ENCODE measurements at regions not wholly inside any gene's neighbourhood (a gene's known extent, or its start where the extent isn't known, plus 50 kb on each side); places are given as distances from the start of the nearest gene placed in this dataset.

DNA sequence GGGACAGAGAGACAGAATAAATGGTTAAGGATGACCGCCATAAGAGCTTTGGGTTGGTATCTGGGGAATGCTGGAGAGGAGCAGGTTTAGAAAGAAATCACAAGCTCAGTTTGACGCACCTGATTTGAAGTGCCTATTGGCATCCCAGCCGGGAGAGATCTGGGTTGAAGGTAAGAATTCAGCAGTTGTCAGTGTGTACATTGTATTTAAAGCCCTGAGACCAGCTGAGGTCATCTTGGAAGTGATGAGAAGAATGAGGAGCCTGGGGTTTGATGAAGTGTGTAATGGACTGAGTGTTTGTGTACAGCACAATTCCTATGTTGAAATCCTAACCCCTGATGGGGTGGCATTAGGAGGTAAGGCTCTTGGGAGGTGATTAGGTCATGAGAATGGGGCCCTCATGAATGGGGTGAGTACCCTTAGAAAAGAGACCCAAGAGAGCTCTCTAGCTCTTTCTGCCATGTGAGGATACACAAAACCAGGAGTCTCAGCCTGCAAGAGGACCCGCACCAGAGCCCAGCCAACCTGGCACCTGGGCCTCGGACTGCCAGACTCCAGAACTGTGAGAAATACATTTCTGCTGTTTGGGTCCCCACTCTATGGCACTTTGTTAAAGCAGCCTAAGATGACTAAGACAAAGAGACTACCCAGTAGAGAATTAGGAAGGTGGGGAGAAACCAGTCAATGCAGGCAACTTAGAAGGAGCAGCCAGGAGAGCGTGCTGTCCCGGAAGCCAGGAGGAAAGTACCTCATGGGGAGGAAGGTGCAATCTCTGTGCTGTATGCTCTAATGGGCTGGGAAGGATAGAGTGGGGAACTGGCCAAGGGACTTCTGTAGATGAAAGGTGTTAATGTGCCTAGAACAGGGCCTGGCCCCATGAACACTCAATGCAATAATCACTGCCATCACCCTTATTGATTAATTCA lies 133.7 kb upstream of the SLC24A3 start:
- Histone ChIP-seq H3K4me3 (no peak overlapping the region), H3K27ac (no peak overlapping the region), H3K27me3 (ENCODE audit: low read depth) (no peaks in the 10 kb centered on the region), H3K4me1 (peaks cover 5% of the 10 kb centered on the region), H3K36me3 (no peaks in the 10 kb centered on the region), H3K9me3 (no peaks in the 10 kb centered on the region)
- intact Hi-C loops (cut with DNase I) = no loop called here
- TF ChIP-seq, protein P1, sequence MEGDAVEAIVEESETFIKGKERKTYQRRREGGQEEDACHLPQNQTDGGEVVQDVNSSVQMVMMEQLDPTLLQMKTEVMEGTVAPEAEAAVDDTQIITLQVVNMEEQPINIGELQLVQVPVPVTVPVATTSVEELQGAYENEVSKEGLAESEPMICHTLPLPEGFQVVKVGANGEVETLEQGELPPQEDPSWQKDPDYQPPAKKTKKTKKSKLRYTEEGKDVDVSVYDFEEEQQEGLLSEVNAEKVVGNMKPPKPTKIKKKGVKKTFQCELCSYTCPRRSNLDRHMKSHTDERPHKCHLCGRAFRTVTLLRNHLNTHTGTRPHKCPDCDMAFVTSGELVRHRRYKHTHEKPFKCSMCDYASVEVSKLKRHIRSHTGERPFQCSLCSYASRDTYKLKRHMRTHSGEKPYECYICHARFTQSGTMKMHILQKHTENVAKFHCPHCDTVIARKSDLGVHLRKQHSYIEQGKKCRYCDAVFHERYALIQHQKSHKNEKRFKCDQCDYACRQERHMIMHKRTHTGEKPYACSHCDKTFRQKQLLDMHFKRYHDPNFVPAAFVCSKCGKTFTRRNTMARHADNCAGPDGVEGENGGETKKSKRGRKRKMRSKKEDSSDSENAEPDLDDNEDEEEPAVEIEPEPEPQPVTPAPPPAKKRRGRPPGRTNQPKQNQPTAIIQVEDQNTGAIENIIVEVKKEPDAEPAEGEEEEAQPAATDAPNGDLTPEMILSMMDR (IDR thresholded peaks at IDR 0.05) = no peak
- ATAC-seq (no peak), DNase-seq (no peak)

DNA sequence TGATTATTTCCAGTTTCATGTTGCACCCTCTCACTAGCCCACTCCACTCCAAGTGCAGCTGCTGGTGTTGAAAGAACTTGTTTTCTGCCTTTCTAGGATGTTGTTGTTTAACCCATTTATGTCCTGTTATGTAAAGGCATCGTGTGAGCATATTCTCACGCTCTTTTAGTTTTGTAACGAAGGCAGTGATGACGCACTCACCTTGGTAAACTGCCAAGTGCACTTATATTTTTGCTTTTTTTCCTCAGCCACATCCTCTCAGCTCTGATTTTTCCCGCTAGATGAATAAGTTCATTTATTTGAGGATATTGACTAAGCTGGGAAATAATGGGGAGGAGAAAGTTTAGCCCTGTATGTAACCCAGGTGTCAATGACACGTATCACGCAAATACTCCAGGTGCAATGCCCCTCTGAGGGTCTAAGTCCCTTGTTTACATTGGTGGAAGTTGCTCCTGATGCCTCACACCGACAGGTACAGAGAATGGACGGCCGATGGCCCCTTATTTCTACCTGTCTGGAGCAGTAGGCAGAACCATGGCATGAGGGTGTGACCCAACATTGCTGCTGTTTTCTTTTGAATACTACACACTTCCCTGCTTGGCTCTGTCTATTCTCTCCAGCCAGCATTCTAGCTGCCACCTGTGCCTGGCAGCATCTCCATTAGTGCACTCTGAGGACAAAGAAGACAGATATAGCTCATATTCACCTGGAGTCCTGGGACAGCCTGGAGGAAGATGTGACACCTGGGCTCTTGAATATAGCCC lies 132.7 kb upstream of the SLC24A3 start:
- TF ChIP-seq, protein P1 (IDR thresholded peaks at IDR 0.05) = no peak
- Histone ChIP-seq H3K36me3 (no peaks in the 10 kb centered on the region), H3K27ac (no peak overlapping the region), H3K4me1 (peaks cover 5% of the 10 kb centered on the region), H3K4me3 (no peak overlapping the region), H3K9me3 (no peaks in the 10 kb centered on the region), H3K27me3 (ENCODE audit: low read depth) (no peaks in the 10 kb centered on the region)
- ATAC-seq = no peak
- no peak for DNase-seq
- intact Hi-C loops (cut with DNase I) = no loop called here

DNA sequence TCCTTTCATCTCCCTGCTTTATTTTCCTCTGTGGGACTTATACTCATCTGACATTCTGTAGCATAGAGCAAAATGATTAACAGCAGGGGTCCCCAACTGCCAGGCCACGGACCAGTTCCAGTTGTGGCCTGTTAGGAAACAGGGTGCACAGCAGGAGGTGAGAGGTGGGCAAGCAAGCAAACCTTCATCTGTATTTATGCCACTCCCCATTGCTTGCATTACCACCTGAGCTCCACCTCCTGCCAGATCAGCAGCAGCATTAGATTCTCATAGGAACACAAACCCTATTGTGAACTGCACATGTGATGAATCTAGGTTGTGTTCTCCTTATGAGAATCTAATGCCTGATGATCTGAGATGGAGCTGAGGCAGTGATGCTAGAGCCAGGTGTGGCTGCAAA lies 130.5 kb upstream of the SLC24A3 start:
- DNase-seq (no peak), ATAC-seq (no peak)
- H3K36me3 ChIP-seq = no peaks in the 10 kb centered on the region
- H3K4me1 ChIP-seq = no peaks in the 10 kb centered on the region
- H3K27me3 ChIP-seq (ENCODE audit: low read depth) = no peaks in the 10 kb centered on the region
- intact Hi-C loops (cut with DNase I) = no loop called here
- H3K9me3 ChIP-seq = no peaks in the 10 kb centered on the region
- H3K27ac ChIP-seq = no peak overlapping the region
- TF ChIP-seq, protein P1 (IDR thresholded peaks at IDR 0.05) = no peak
- H3K4me3 ChIP-seq = no peak overlapping the region

DNA sequence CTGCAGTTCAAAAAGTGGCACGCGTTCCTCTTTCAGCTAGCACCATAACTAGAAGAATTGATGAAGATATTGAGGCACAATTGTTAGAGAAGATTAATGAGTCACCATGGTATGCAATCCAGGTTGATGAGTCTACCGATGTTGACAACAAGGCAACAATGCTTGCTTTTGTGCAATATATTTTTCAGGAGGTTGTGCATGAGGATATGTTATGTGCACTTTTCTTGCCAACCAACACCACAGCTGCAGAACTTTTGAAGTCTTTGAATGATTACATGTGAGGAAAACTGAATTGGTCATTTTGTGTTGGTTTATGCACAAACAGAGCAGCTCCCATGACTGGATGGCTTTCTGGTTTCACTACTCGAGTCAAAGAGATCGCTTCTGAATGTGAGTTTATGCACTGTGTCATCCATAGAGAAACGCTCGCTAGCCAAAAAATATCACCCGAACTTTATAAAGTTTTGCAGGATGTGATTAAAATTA lies 129.3 kb upstream of the SLC24A3 start:
- Histone ChIP-seq H3K4me3 (no peak overlapping the region), H3K9me3 (no peaks in the 10 kb centered on the region), H3K4me1 (no peaks in the 10 kb centered on the region), H3K36me3 (no peaks in the 10 kb centered on the region), H3K27ac (no peak overlapping the region), H3K27me3 (ENCODE audit: low read depth) (no peaks in the 10 kb centered on the region)
- intact Hi-C loops (cut with DNase I) = no loop called here
- TF ChIP-seq, protein P1 (IDR thresholded peaks at IDR 0.05) = no peak
- DNase-seq (no peak), ATAC-seq (no peak)

DNA sequence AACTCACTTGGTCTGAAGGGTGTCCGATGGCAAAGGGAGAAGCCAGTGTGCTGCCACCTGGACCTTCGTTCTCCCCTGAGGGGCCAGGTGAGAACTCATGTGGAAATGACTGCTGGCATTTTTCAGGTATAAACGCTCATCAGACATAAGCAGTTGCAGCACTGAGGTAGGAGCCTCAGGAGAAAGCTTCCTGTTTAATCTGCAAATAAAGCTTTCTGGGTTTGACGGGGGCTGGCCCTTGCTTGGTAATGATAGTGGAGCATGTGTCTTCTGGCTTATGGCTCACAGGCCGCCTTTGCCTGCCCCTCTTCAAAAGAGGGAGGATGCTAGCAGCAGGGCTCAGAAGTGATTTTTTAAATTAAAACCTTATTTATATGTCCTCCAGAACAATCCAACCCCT lies 122.1 kb upstream of the SLC24A3 start:
- no peak for ATAC-seq
- TF ChIP-seq, protein P1 (IDR thresholded peaks at IDR 0.05) = no peak
- no peak overlapping the region for H3K4me3 ChIP-seq
- intact Hi-C loops (cut with DNase I) = no loop called here
- no peaks in the 10 kb centered on the region for H3K9me3 ChIP-seq
- no peaks in the 10 kb centered on the region for H3K4me1 ChIP-seq
- no peaks in the 10 kb centered on the region for H3K36me3 ChIP-seq
- no peak overlapping the region for H3K27ac ChIP-seq
- H3K27me3 ChIP-seq (ENCODE audit: low read depth) = no peaks in the 10 kb centered on the region
- no peak for DNase-seq
